GM23248 (cell line): ENCODE measurements at regions not wholly inside any gene's neighbourhood (a gene's known extent, or its start where the extent isn't known, plus 50 kb on each side); places are given as distances from the start of the nearest gene placed in this dataset.

ENCODE experiments used
- EZH2 ChIP-seq: fragments of 200-600 bp; sonication (generic); IDR thresholded peaks from 2 replicates; pipeline ENCODE4 v1.6.1; 2018; ENCODE audit warnings: antibody characterized with exemption, mild to moderate bottlenecking; ENCODE audit not compliant: insufficient read depth, poor library complexity, severe bottlenecking
- EZH2phosphoT487 ChIP-seq: fragments of 200-600 bp; sonication (generic); IDR thresholded peaks from 2 replicates; pipeline ENCODE4 v1.6.1; 2018; ENCODE audit warnings: antibody characterized with exemption, moderate library complexity, mild to moderate bottlenecking, low read depth; ENCODE audit not compliant: insufficient read depth

DNA sequence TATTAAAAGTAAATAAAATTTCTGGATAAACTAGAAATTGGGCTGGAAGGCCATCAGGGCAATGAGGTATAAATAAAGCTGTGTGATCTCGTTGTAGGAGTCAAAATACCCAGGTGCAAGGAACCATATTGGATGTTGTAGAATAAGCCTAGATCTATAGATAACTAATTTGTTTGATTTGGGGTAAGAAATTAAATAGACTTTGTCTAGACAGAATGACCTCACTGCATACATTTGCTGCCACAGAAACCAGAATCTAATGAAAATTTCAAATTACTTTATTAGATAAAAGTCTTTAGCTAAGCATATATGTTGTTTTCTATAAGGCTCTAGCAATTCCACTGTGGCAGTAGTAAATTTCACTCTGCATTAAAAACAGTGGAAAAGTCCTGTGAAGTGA is 225.2 kb upstream of the ITGA1 start:
- no peak for TF ChIP-seq EZH2
- no peak for TF ChIP-seq EZH2phosphoT487
